CD4-positive, alpha-beta T cell (primary cell): ENCODE measurements at regions not wholly inside any gene's neighbourhood (a gene's known extent, or its start where the extent isn't known, plus 50 kb on each side); places are given as distances from the start of the nearest gene placed in this dataset.

ENCODE experiments used
- ATAC-seq: fragments of 200-7000 bp; cut with Tn5 transposase; one replicate; pipeline ENCODE4 v1.10.0; 2022; ENCODE audit warnings: mild to moderate bottlenecking; ENCODE audit not compliant: poor library complexity
- CTCF ChIA-PET: fragments of 350-600 bp; sonication (Branson Sonifier 250); formaldehyde crosslinking; loops from one replicate; lab custom pipeline; 2021; ENCODE audit warnings: antibody characterized with exemption, inconsistent platforms; lab: Charles Lee
- POLR2A ChIA-PET: fragments of 350-600 bp; sonication (Branson Sonifier 250); formaldehyde crosslinking; loops from one replicate; lab custom pipeline; 2021; ENCODE audit warnings: antibody characterized with exemption, inconsistent platforms; lab: Charles Lee
- DNase-seq, 14 experiments: peaks; one replicate each; pipeline ENCODE4 v3.0.0-alpha.2; 2013 to 2020; ENCODE audit warnings: mixed read lengths in 2 of 14
- H3K27ac ChIP-seq, 2 donors: one replicate each; pipeline versions ENCODE4 v1.5.1 to v1.7.0; 2013; ENCODE audit warnings: low read length in 2 of 2, low read depth in 1 of 2, mild to moderate bottlenecking in 1 of 2
- H3K27me3 ChIP-seq, 2 experiments: 1 replicate in 1 of 2; 2 replicates in 1 of 2; pipeline versions ENCODE4 v1.6.1 to v1.7.0; 2013; ENCODE audit warnings: low read length in 2 of 2, control low read depth in 1 of 2, mild to moderate bottlenecking in 1 of 2, moderate library complexity in 1 of 2; ENCODE audit not compliant: insufficient read depth in 2 of 2, control insufficient read depth in 1 of 2
- H3K36me3 ChIP-seq: one replicate; pipeline ENCODE4 v1.6.1; 2013; ENCODE audit warnings: low read length, control low read depth; ENCODE audit not compliant: insufficient read depth
- H3K4me1 ChIP-seq: one replicate; pipeline ENCODE4 v1.6.1; 2013; ENCODE audit warnings: low read length, control low read depth; ENCODE audit not compliant: insufficient read depth
- H3K4me3 ChIP-seq: one replicate; pipeline ENCODE4 v1.5.1; 2013; ENCODE audit warnings: mild to moderate bottlenecking, low read length, moderate library complexity
- H3K9me3 ChIP-seq, 2 experiments: 1 replicate in 1 of 2; 2 replicates in 1 of 2; pipeline versions ENCODE4 v1.6.1 to v1.7.0; 2013; ENCODE audit warnings: low read length in 2 of 2, mild to moderate bottlenecking in 2 of 2, control low read depth in 1 of 2, moderate library complexity in 1 of 2; ENCODE audit not compliant: control insufficient read depth in 1 of 2, insufficient read depth in 1 of 2
- H3K27ac Mint-ChIP-seq: one replicate; pipeline ENCODE4 v1.8.0; 2020; ENCODE audit warnings: mixed read lengths
- H3K27me3 Mint-ChIP-seq: one replicate; pipeline ENCODE4 v1.8.0; 2021; ENCODE audit warnings: mixed read lengths
- H3K36me3 Mint-ChIP-seq: one replicate; pipeline ENCODE4 v1.8.0; 2021; ENCODE audit warnings: low read depth, mixed read lengths
- H3K4me1 Mint-ChIP-seq: one replicate; pipeline ENCODE4 v1.8.0; 2021; ENCODE audit warnings: low read depth, mixed read lengths
- H3K4me3 Mint-ChIP-seq: one replicate; pipeline ENCODE4 v1.8.0; 2020; ENCODE audit warnings: mild to moderate bottlenecking, mixed read lengths
- H3K9me3 Mint-ChIP-seq: one replicate; pipeline ENCODE4 v1.8.0; 2020; ENCODE audit warnings: mixed read lengths
- intact Hi-C, 2 experiments: fragments of 100-400 bp; cut with DNase I in 1 of 2; cut with micrococcal nuclease in 1 of 2; formaldehyde crosslinking; loops; one replicate each; pipeline versions ENCODE4 v1.15.1 to v1.9.0; 2023 to 2025; cut with DNase I, micrococcal nuclease
- TF ChIP-seq, protein P1 (sequence below): fragments of 200-600 bp; IDR thresholded peaks from one replicate; pipeline ENCODE4 v1.8.0; 2022; ENCODE audit warnings: antibody characterized with exemption, mild to moderate bottlenecking

DNA sequence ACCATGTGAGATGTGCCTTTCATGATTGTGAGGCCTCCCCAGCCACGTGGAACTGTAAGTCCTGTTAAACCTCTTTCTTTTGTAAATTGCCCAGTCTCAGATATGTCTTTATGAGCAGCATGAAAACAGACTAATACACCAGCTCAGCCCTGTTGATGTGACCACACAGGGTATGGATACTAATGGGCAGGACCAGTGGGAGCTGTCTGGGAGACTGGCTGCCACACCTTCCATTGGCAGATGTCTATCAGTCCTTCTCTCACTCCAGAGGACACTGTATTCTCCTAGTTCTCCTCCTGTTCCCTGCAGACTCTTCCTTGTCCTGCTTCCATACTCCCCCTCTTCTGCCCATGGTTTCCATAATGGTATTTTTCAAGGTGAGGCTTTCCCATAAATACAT lies 104.4 kb downstream of the PRLHR start:
- POLR2A ChIA-PET = no interaction called here
- CTCF ChIA-PET = no interaction called here
- peaks cover 20% of the 10 kb centered on the region for H3K27me3 Mint-ChIP-seq

DNA sequence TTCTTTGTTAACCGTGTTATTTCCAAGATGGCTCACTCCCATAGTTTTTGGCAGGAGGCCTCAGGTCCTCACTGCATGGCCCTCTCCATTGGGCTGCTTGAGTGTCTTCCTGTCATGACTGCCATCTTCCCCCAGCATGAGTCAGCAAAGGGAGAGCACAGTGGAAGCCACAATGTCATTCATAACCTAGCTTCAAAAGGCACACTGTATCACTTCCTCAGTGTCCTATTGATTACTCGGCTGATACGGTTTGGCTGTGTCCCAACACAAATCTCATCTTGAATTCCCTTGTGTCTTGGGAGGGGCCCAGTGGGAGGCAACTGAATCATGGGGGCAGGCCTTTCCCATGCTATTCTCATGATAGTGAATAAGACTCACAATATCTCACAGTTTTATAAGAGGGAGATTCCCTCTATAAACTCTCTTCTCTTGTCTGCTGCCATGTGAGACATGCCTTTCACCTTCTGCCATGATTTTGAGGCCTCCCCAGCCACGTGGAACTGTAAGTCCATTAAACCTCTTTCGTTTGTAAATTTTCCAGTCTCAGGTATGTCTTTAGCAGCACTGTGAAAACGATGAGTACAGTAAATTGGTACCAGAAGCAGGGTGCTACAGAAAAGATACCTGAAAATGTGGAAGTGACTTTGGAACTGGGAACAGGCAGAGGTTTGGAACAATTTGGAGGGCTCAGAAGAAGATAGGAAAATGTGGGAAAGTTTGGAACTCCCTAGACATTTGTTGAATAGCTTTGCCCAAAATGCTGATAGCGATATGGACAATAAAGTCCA lies 106.5 kb downstream of the PRLHR start:
- ATAC-seq = no peak

More for the DNA sequence above, 104.4 kb downstream of the PRLHR start:
- Histone ChIP-seq H3K9me3 (peaks cover 4 to 6% of the 10 kb centered on the region in 2 experiments), H3K27ac (no peak overlapping the region), H3K4me3 (no peak overlapping the region), H3K27me3 (peaks cover under 1 to 3% of the 10 kb centered on the region in 2 experiments), H3K4me1 (no peaks in the 10 kb centered on the region), H3K36me3 (no peaks in the 10 kb centered on the region)
- ATAC-seq (no peak), DNase-seq (no peak)
- Mint-ChIP-seq H3K36me3 (no peaks in the 10 kb centered on the region), H3K4me1 (no peaks in the 10 kb centered on the region), H3K27ac (no peak overlapping the region), H3K9me3 (peaks cover 10% of the 10 kb centered on the region), H3K4me3 (no peak overlapping the region)
- TF ChIP-seq, protein P1, sequence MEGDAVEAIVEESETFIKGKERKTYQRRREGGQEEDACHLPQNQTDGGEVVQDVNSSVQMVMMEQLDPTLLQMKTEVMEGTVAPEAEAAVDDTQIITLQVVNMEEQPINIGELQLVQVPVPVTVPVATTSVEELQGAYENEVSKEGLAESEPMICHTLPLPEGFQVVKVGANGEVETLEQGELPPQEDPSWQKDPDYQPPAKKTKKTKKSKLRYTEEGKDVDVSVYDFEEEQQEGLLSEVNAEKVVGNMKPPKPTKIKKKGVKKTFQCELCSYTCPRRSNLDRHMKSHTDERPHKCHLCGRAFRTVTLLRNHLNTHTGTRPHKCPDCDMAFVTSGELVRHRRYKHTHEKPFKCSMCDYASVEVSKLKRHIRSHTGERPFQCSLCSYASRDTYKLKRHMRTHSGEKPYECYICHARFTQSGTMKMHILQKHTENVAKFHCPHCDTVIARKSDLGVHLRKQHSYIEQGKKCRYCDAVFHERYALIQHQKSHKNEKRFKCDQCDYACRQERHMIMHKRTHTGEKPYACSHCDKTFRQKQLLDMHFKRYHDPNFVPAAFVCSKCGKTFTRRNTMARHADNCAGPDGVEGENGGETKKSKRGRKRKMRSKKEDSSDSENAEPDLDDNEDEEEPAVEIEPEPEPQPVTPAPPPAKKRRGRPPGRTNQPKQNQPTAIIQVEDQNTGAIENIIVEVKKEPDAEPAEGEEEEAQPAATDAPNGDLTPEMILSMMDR = no peak
- intact Hi-C loops = no loop called here

DNA sequence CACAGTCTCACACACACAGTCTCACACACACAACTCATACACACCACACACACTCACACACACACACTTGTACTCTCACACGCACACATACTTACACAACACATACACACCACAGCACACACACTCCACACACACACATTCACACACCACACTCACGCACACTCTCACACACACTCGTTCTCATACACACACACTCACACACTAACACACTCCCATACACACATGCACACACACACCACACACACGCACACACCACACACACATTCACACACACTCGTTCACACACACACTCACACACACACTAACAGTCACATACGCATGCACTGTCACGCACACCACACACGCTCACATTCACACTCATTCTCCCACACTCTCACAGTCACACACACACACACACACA lies 109.8 kb downstream of the PRLHR start:
- ATAC-seq = no peak
- Histone ChIP-seq H3K27ac (no peak overlapping the region), H3K4me3 (no peak overlapping the region), H3K36me3 (no peaks in the 10 kb centered on the region), H3K9me3 (peaks cover 0 to 6% of the 10 kb centered on the region in 2 experiments), H3K27me3 (peaks cover 0 to 3% of the 10 kb centered on the region in 2 experiments), H3K4me1 (no peaks in the 10 kb centered on the region)
- DNase-seq = no peak
- ChIA-PET POLR2A (no interaction called here), CTCF (no interaction called here)
- intact Hi-C loops = no loop called here
- Mint-ChIP-seq H3K27me3 (peaks cover 21% of the 10 kb centered on the region), H3K4me3 (no peak overlapping the region), H3K27ac (no peak overlapping the region), H3K4me1 (no peaks in the 10 kb centered on the region), H3K9me3 (peaks cover 10% of the 10 kb centered on the region), H3K36me3 (no peaks in the 10 kb centered on the region)
- TF ChIP-seq, protein P1 = no peak

More for the DNA sequence above, 106.5 kb downstream of the PRLHR start:
- intact Hi-C loops = no loop called here
- H3K4me3 ChIP-seq = no peak overlapping the region
- ChIA-PET POLR2A (no interaction called here), CTCF (no interaction called here)
- TF ChIP-seq, protein P1 = no peak
- H3K36me3 Mint-ChIP-seq = no peaks in the 10 kb centered on the region
- H3K9me3 ChIP-seq = peaks cover 4 to 6% of the 10 kb centered on the region in 2 experiments
- no peaks in the 10 kb centered on the region for H3K4me1 Mint-ChIP-seq
- H3K27ac ChIP-seq = no peak overlapping the region
- H3K36me3 ChIP-seq = no peaks in the 10 kb centered on the region
- H3K27me3 Mint-ChIP-seq = peaks cover 16% of the 10 kb centered on the region
- DNase-seq = no peak
- H3K27ac Mint-ChIP-seq = no peak overlapping the region
- H3K4me3 Mint-ChIP-seq = no peak overlapping the region
- no peaks in the 10 kb centered on the region for H3K4me1 ChIP-seq
- peaks cover 0 to 3% of the 10 kb centered on the region in 2 experiments for H3K27me3 ChIP-seq
- peaks cover 10% of the 10 kb centered on the region for H3K9me3 Mint-ChIP-seq
